ENCODE measurements at regions not wholly inside any gene's neighbourhood (a gene's known extent, or its start where the extent isn't known, plus 50 kb on each side); places are given as distances from the start of the nearest gene placed in this dataset.

GRCh38 chr5:4698596-4698995 lies 441.5 kb upstream of the ADAMTS16 start:
- no peaks in the 10 kb centered on the region for H3K4me1 ChIP-seq
- H3K27ac ChIP-seq, result no peak overlapping the region
- no peaks in the 10 kb centered on the region for H3K27me3 ChIP-seq
- no peak overlapping the region for H3K4me3 ChIP-seq
- TF ChIP-seq POLR2A (IDR thresholded peaks at IDR 0.05) (no peak), CTCF (IDR thresholded peaks at IDR 0.05) (no peak)
- DNase-seq (no peak), ATAC-seq (no peak)
- no peaks in the 10 kb centered on the region for H3K9me3 ChIP-seq
- intact Hi-C loops (cut with DNase I), result no loop called here
- WGBS (ENCODE audit: insufficient coverage, low coverage, low lambda C conversion rate, missing lambda C conversion rate), result 51% methylated on average over 6 of the region's 6 CpGs
- H3K36me3 ChIP-seq, result no peaks in the 10 kb centered on the region

GRCh38 chr5:4699592-4699991 lies 440.5 kb upstream of the ADAMTS16 start:
- no peaks in the 10 kb centered on the region for H3K27me3 ChIP-seq
- H3K27ac ChIP-seq, result no peak overlapping the region
- intact Hi-C loops (cut with DNase I), result no loop called here
- no peak for TF ChIP-seq POLR2A (IDR thresholded peaks at IDR 0.05)
- TF ChIP-seq CTCF (IDR thresholded peaks at IDR 0.05), result no peak
- 38% methylated on average over 6 of the region's 6 CpGs for WGBS (ENCODE audit: insufficient coverage, low coverage, low lambda C conversion rate, missing lambda C conversion rate)
- no peaks in the 10 kb centered on the region for H3K36me3 ChIP-seq
- no peak overlapping the region for H3K4me3 ChIP-seq
- H3K9me3 ChIP-seq, result no peaks in the 10 kb centered on the region
- DNase-seq (no peak), ATAC-seq (no peak)
- no peaks in the 10 kb centered on the region for H3K4me1 ChIP-seq

GRCh38 chr5:4700069-4700468 lies 440.1 kb upstream of the ADAMTS16 start:
- Histone ChIP-seq H3K27me3 (no peaks in the 10 kb centered on the region), H3K36me3 (no peaks in the 10 kb centered on the region), H3K27ac (no peak overlapping the region), H3K4me3 (no peak overlapping the region), H3K4me1 (no peaks in the 10 kb centered on the region), H3K9me3 (no peaks in the 10 kb centered on the region)
- WGBS (ENCODE audit: insufficient coverage, low coverage, low lambda C conversion rate, missing lambda C conversion rate), result 18% methylated on average over 7 of the region's 7 CpGs
- peak in 3 of 4 donors; percentile 45 to 47 (median 46) for ATAC-seq
- DNase-seq, result peak in 1 of 3 donors; percentile 25
- intact Hi-C loops (cut with DNase I), result no loop called here
- TF ChIP-seq CTCF (IDR thresholded peaks at IDR 0.05), result peak; percentile 13 to 35 (median 22)
- no peak for TF ChIP-seq POLR2A (IDR thresholded peaks at IDR 0.05)

GRCh38 chr5:4700871-4701270 lies 439.3 kb upstream of the ADAMTS16 start:
- Histone ChIP-seq H3K4me1 (no peaks in the 10 kb centered on the region), H3K4me3 (no peak overlapping the region), H3K9me3 (no peaks in the 10 kb centered on the region), H3K27ac (no peak overlapping the region), H3K27me3 (no peaks in the 10 kb centered on the region), H3K36me3 (no peaks in the 10 kb centered on the region)
- intact Hi-C loops (cut with DNase I), result no loop called here
- WGBS (ENCODE audit: insufficient coverage, low coverage, low lambda C conversion rate, missing lambda C conversion rate), result 33% methylated on average over 3 of the region's 3 CpGs
- TF ChIP-seq POLR2A (IDR thresholded peaks at IDR 0.05), result no peak
- TF ChIP-seq CTCF (IDR thresholded peaks at IDR 0.05), result no peak
- DNase-seq, result no peak
- ATAC-seq, result no peak

- no peak for DNase-seq
- no peaks in the 10 kb centered on the region for H3K36me3 ChIP-seq
- intact Hi-C loops (cut with DNase I), result no loop called here
- H3K9me3 ChIP-seq, result no peaks in the 10 kb centered on the region
- H3K27ac ChIP-seq, result no peak overlapping the region
- TF ChIP-seq POLR2A (IDR thresholded peaks at IDR 0.05) (no peak), CTCF (IDR thresholded peaks at IDR 0.05) (no peak)
- WGBS (ENCODE audit: insufficient coverage, low coverage, low lambda C conversion rate, missing lambda C conversion rate), result 69% methylated on average over 4 of the region's 4 CpGs
- no peak overlapping the region for H3K4me3 ChIP-seq
- H3K4me1 ChIP-seq, result no peaks in the 10 kb centered on the region
- no peaks in the 10 kb centered on the region for H3K27me3 ChIP-seq
- no peak for ATAC-seq
Measured at GRCh38 chr5:4703931-4704458, 436.1 kb upstream of the ADAMTS16 start.
